Stimulated activated naive B cell treated with anti-CD40 and anti-IgM and Interleukin-4, amounts not matched to agents 10 μg/mL and 1 μg/mL and 100 μg/mL, for 72 hours (primary cell): ENCODE measurements at regions not wholly inside any gene's neighbourhood (a gene's known extent, or its start where the extent isn't known, plus 50 kb on each side); places are given as distances from the start of the nearest gene placed in this dataset.
"Not testable (repeated sequence)": the region's sequence is repeated elsewhere in the genome, so short reads cannot be mapped to it uniquely, and the experiment has no call there.

Experiments
- ATAC-seq, 2 donors: fragments of 150-1000 bp; cut with Tn5 transposase; replicated peaks; 2 replicates each; pipeline ENCODE4 v1.10.0; 2021; ENCODE audit warnings: moderate library complexity in 1 of 2
- DNase-seq: peaks from one replicate; pipeline ENCODE4 v3.0.0; 2021
- H3K27ac Mint-ChIP-seq: one replicate; pipeline ENCODE4 v1.8.0; 2022; ENCODE audit warnings: mild to moderate bottlenecking, mixed read lengths
- H3K27me3 Mint-ChIP-seq, 2 donors: one replicate each; pipeline ENCODE4 v1.8.0; 2022; ENCODE audit warnings: mixed read lengths in 2 of 2
- H3K36me3 Mint-ChIP-seq, 2 donors: one replicate each; pipeline ENCODE4 v1.8.0; 2022; ENCODE audit warnings: mixed read lengths in 2 of 2, mild to moderate bottlenecking in 1 of 2
- H3K4me1 Mint-ChIP-seq, 2 donors: one replicate each; pipeline ENCODE4 v1.8.0; 2022; ENCODE audit warnings: mixed read lengths in 2 of 2, mild to moderate bottlenecking in 1 of 2
- H3K4me3 Mint-ChIP-seq, 2 donors: one replicate each; pipeline ENCODE4 v1.8.0; 2022; ENCODE audit warnings: mild to moderate bottlenecking in 2 of 2, mixed read lengths in 2 of 2, moderate library complexity in 1 of 2
- H3K9me3 Mint-ChIP-seq, 2 donors: one replicate each; pipeline ENCODE4 v1.8.0; 2022; ENCODE audit warnings: mixed read lengths in 2 of 2, mild to moderate bottlenecking in 1 of 2

GRCh38 chr5:61215996-61216395, 53.7 kb upstream of the SMIM15 start:
- H3K27me3 Mint-ChIP-seq, result peaks cover 0 to 7% of the 10 kb centered on the region in 2 donors
- no peak for ATAC-seq
- H3K4me3 Mint-ChIP-seq, result no peak overlapping the region
- no peak for DNase-seq
- H3K9me3 Mint-ChIP-seq, result peaks cover 0 to 4% of the 10 kb centered on the region in 2 donors
- H3K27ac Mint-ChIP-seq, result no peak overlapping the region
- peaks cover 0 to 5% of the 10 kb centered on the region in 2 donors for H3K4me1 Mint-ChIP-seq
- no peaks in the 10 kb centered on the region for H3K36me3 Mint-ChIP-seq

DNA sequence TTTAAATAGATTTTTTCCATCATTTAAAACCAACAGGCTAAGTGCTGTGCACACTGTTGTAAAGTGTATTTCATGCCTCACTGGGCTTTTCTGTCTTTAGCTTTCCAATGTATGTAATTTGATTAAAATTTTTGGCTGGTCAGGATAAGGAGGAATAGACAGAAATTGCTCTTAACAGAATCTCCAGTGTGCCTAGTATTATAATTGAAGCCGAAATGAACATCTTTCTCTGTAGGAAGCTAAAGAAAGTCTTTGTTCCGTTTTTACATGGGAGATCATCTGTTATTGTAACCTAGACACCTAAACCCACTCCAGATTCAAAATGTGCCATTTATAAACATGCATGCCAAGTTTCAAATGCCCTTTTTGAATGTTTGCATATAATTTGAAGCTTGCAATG, 54.5 kb upstream of the SMIM15 start:
- H3K27me3 Mint-ChIP-seq, result peaks cover 0 to 7% of the 10 kb centered on the region in 2 donors

GRCh38 chr5:61217214-61217613, 54.9 kb upstream of the SMIM15 start:
- Mint-ChIP-seq H3K9me3 (peaks cover 0 to 4% of the 10 kb centered on the region in 2 donors), H3K4me1 (peaks cover 0 to 4% of the 10 kb centered on the region in 2 donors), H3K27me3 (peaks cover 0 to 7% of the 10 kb centered on the region in 2 donors), H3K4me3 (no peak overlapping the region), H3K36me3 (no peaks in the 10 kb centered on the region), H3K27ac (no peak overlapping the region)
- no peak for DNase-seq
- ATAC-seq, result no peak

More for the DNA sequence above, 54.5 kb upstream of the SMIM15 start:
- Mint-ChIP-seq H3K4me1 (peaks cover 0 to 5% of the 10 kb centered on the region in 2 donors), H3K9me3 (peaks cover 0 to 4% of the 10 kb centered on the region in 2 donors), H3K36me3 (no peaks in the 10 kb centered on the region), H3K27ac (no peak overlapping the region), H3K4me3 (no peak overlapping the region)
- no peak for DNase-seq
- ATAC-seq, result no peak

- peaks cover 0 to 5% of the 10 kb centered on the region in 2 donors for H3K27me3 Mint-ChIP-seq
Observed at GRCh38 chr5:61228229-61228628, 66.0 kb upstream of the SMIM15 start.

DNA sequence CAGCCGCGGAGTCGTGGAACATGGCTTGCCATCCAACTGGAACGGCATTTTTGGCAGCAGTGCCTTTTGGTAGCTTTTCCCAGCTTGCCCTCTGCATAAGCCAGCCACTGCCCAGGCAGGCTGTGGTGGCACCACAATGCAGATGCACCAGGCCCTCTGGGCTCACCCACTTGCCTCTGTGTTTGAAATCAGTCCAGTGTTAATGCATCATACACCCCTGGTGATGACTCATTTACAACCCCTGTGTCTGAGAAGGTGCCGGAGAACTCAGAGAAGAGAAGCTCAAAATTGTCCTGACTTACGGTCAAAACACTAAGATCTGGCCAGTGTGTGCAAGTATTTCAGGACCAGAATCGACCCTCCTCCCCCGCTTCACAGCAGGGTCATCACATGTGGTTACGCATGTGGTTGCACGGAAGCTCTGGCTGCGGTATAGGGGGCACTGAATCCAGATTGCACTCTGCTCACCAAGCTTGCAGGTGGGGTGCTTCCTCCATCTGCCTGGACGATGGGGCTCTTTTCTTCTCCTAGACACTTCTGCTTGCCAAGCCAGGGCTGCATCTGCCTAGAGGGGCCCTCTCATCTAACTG, 66.5 kb upstream of the SMIM15 start:
- Mint-ChIP-seq H3K4me3 (no peak overlapping the region), H3K27ac (no peak overlapping the region), H3K9me3 (no peaks in the 10 kb centered on the region), H3K4me1 (peaks cover 0 to 8% of the 10 kb centered on the region in 2 donors), H3K36me3 (no peaks in the 10 kb centered on the region), H3K27me3 (peaks cover 0 to 5% of the 10 kb centered on the region in 2 donors)
- DNase-seq (peak; percentile 1), ATAC-seq (peak; percentile 65 to 83)

More at GRCh38 chr5:61228229-61228628, 66.0 kb upstream of the SMIM15 start:
- Mint-ChIP-seq H3K4me1 (peaks cover 0 to 8% of the 10 kb centered on the region in 2 donors), H3K4me3 (no peak overlapping the region), H3K36me3 (no peaks in the 10 kb centered on the region), H3K27ac (no peak overlapping the region), H3K9me3 (no peaks in the 10 kb centered on the region)
- DNase-seq (no peak), ATAC-seq (no peak)

DNA sequence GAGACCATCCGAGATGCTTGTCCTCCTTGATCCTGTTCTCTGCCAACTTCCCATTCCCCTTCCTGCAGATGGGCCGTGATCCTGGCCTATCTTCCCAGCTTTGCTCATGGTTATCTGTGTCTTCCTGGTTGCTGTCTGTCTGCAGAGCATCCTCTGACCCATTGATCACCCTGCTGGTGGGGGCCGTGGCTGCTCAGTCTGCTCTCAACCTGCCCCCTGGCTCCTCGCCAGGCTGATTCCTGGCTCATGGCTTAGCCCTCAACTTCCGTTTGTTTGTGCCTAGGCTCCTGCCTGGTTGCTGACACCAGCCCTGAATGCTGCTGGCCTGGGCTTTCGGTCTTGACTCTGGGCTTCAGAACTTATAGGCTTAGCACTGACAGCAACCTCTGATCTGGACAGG, 67.1 kb upstream of the SMIM15 start:
- no peak overlapping the region for H3K27ac Mint-ChIP-seq
- DNase-seq (no peak), ATAC-seq (no peak)
- H3K36me3 Mint-ChIP-seq, result no peaks in the 10 kb centered on the region
- H3K4me3 Mint-ChIP-seq, result no peak overlapping the region
- peaks cover 0 to 8% of the 10 kb centered on the region in 2 donors for H3K4me1 Mint-ChIP-seq
- no peaks in the 10 kb centered on the region for H3K9me3 Mint-ChIP-seq
- H3K27me3 Mint-ChIP-seq, result peaks cover 0 to 5% of the 10 kb centered on the region in 2 donors

GRCh38 chr5:61230492-61230891, 68.2 kb upstream of the SMIM15 start:
- no peak for ATAC-seq
- peaks cover 0 to 8% of the 10 kb centered on the region in 2 donors for H3K4me1 Mint-ChIP-seq
- H3K9me3 Mint-ChIP-seq, result no peaks in the 10 kb centered on the region
- H3K27ac Mint-ChIP-seq, result no peak overlapping the region
- peaks cover 0 to 5% of the 10 kb centered on the region in 2 donors for H3K27me3 Mint-ChIP-seq
- no peaks in the 10 kb centered on the region for H3K36me3 Mint-ChIP-seq
- DNase-seq, result no peak
- no peak overlapping the region for H3K4me3 Mint-ChIP-seq

DNA sequence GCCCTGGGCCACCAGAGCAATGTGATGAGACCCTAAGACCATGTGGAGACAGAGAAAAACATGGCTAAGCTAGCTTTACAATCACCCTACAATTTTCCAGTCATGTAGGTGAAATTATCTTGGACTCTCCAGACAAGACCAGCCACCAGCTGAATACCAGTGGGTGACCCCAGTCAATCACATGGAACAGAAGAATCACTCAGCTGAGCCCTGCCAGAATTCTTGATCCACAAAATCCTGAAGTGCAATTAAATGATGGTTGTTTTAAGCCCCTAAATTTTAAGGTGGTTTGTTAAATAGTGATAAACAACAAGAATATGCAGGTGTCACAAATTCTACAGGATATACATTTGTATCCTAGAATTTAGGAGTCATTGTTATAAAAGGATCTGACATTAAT, 69.5 kb upstream of the SMIM15 start:
- no peak overlapping the region for H3K27ac Mint-ChIP-seq
- no peak overlapping the region for H3K4me3 Mint-ChIP-seq
- H3K9me3 Mint-ChIP-seq, result no peaks in the 10 kb centered on the region
- DNase-seq (no peak), ATAC-seq (no peak)
- no peaks in the 10 kb centered on the region for H3K36me3 Mint-ChIP-seq
- peaks cover 0 to 8% of the 10 kb centered on the region in 2 donors for H3K4me1 Mint-ChIP-seq
- peaks cover 0 to 5% of the 10 kb centered on the region in 2 donors for H3K27me3 Mint-ChIP-seq

GRCh38 chr5:61232490-61233050, 70.3 kb upstream of the SMIM15 start:
- Mint-ChIP-seq H3K9me3 (no peaks in the 10 kb centered on the region), H3K27me3 (peaks cover 0 to 5% of the 10 kb centered on the region in 2 donors), H3K4me1 (peaks cover 0 to 8% of the 10 kb centered on the region in 2 donors), H3K27ac (no peak overlapping the region), H3K36me3 (no peaks in the 10 kb centered on the region), H3K4me3 (no peak overlapping the region)
- DNase-seq (no peak), ATAC-seq (no peak)

DNA sequence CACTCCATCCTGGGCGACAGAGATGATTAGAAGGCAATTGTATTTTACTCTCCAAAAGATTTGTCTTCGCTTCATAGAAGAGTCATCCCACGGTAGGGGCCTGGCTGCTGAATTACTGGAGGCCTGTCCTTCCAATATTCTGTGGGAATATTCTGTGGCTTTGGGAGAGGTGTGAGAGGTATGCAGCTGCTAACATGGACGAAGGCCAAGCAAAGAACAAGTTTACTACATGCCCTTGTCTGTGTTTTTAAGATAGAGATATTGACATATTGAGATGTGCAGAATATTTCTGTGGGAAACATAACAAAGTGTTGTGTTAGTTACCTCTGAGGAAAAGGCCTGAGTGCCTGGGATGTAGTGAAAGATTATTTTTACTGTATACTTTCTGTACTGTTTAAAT, 71.8 kb upstream of the SMIM15 start:
- DNase-seq (no peak), ATAC-seq (no peak)
- peaks cover 0 to 2% of the 10 kb centered on the region in 2 donors for H3K9me3 Mint-ChIP-seq
- no peak overlapping the region for H3K4me3 Mint-ChIP-seq
- H3K36me3 Mint-ChIP-seq, result peaks cover 3% of the 10 kb centered on the region in 2 donors
- H3K27ac Mint-ChIP-seq, result no peak overlapping the region
- peaks cover 0 to 5% of the 10 kb centered on the region in 2 donors for H3K27me3 Mint-ChIP-seq
- peaks cover 0 to 8% of the 10 kb centered on the region in 2 donors for H3K4me1 Mint-ChIP-seq

DNA sequence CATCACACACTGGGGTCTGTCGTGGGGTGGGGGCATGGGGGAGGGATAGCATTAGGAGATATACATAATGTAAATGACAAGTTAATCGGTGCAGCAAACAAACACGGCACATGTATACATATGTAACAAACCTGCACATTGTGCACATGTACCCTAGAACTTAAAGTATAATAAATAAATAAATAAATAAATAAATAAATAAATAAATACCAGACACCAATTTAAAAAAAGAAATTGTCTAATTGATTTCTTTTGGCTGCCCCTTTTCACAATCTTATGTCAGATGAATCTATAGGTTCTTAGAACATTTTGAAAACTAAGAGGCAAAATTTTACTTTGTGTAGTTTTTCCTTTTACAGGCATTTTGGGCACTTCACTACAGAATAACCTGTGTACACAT, 74.4 kb upstream of the SMIM15 start:
- not testable (repeated sequence) for ATAC-seq, H3K4me3 Mint-ChIP-seq, H3K27me3 Mint-ChIP-seq, H3K27ac Mint-ChIP-seq, DNase-seq, H3K36me3 Mint-ChIP-seq, H3K4me1 Mint-ChIP-seq
- peaks cover 0 to 10% of the 10 kb centered on the region in 2 donors for H3K9me3 Mint-ChIP-seq

DNA sequence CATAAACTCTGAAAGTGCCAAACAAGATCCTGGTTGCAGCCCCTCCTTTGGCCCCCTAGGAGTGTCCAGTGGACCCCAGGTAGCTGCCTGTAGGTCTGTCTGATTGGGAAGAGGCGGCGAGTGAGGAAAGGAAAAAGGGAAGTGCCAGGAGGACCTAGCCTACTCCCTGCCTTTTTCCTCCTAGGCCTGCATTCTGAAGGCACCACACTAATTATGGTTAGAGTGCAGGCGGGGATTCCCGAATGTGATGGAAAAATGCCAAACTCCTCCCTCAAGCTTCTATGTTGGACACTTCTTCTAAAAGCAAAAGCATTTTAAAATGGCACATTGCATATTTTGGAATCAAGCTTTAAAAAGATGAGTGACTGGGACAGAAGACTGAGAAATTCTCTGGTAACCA, 83.2 kb upstream of the SMIM15 start:
- Mint-ChIP-seq H3K4me1 (no peaks in the 10 kb centered on the region), H3K27me3 (no peaks in the 10 kb centered on the region), H3K36me3 (peaks cover 0 to 4% of the 10 kb centered on the region in 2 donors), H3K27ac (no peak overlapping the region), H3K9me3 (peaks cover 10 to 11% of the 10 kb centered on the region in 2 donors), H3K4me3 (no peak overlapping the region)
- ATAC-seq (no peak), DNase-seq (no peak)

DNA sequence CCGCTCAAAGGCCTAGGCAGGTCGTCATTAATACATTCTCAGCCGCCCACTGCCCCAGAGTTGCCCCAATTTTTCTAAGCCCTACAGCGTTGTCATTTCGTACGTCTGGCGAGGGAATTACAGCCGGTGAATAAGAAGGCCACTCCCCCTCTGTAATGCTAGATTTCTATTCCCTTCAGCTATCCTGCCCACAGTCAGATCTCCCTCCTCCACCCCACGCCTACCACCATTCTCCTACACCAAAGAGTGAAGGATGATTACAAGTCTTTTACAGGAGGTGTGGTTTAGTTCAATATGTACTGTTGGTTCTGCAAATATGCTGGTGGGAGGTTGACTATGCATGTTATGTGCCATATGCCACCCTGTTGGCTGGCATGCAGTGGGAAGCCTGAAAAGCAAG, 83.7 kb upstream of the SMIM15 start:
- no peak overlapping the region for H3K27ac Mint-ChIP-seq
- H3K36me3 Mint-ChIP-seq, result peaks cover 0 to 4% of the 10 kb centered on the region in 2 donors
- no peak for ATAC-seq
- H3K9me3 Mint-ChIP-seq, result peaks cover 10 to 12% of the 10 kb centered on the region in 2 donors
- H3K4me3 Mint-ChIP-seq, result no peak overlapping the region
- DNase-seq, result no peak
- H3K4me1 Mint-ChIP-seq, result no peaks in the 10 kb centered on the region
- no peaks in the 10 kb centered on the region for H3K27me3 Mint-ChIP-seq

DNA sequence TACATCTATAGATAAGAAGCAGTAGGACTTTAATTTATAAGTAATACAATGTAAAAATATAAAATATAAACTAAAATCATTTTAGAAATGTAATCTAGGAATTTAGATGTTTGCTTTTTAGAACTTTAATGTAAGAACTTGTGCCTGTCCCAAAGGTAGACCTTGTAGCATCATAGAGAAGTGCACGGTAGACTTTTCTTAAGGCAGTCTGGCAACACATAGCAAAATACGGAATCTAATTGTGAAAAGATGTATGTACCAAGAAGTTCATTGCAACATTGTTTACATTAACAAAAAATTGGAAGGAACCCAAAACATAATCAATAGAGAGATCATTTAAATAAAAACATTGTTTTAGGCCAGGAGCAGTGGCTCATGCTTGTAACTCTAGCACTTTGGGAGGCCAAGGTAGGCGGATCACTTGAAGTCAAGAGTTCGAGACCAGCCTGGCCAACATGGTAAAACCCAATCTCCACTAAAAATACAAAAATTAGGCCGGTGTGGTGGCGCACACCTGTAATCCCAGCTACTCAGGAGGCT, 84.6 kb upstream of the SMIM15 start:
- Mint-ChIP-seq H3K4me1 (no peaks in the 10 kb centered on the region), H3K9me3 (peaks cover 10 to 12% of the 10 kb centered on the region in 2 donors), H3K4me3 (no peak overlapping the region), H3K27me3 (no peaks in the 10 kb centered on the region), H3K36me3 (peaks cover 0 to 4% of the 10 kb centered on the region in 2 donors), H3K27ac (no peak overlapping the region)
- no peak for DNase-seq
- ATAC-seq, result no peak
